PFSK-1 (cell line): ENCODE measurements at regions not wholly inside any gene's neighbourhood (a gene's known extent, or its start where the extent isn't known, plus 50 kb on each side); places are given as distances from the start of the nearest gene placed in this dataset.

Experiments
- FOXP2 ChIP-seq: optimal IDR thresholded peaks from 2 replicates; pipeline ENCODE3; 2011; ENCODE audit warnings: borderline replicate concordance, control low read depth, inconsistent platforms; ENCODE audit not compliant: insufficient read depth; ENCODE audit errors: extremely low read length, extremely low read depth
- POLR2AphosphoS5 ChIP-seq: IDR thresholded peaks from 2 replicates; pipeline ENCODE4 v1.6.1; 2012; ENCODE audit warnings: low read depth, mild to moderate bottlenecking, control low read depth, low read length, moderate library complexity
- SIN3A ChIP-seq: IDR thresholded peaks from 2 replicates; pipeline ENCODE4 v1.6.1; 2012; ENCODE audit warnings: mild to moderate bottlenecking, low read length, moderate library complexity, borderline replicate concordance; ENCODE audit not compliant: insufficient read depth
- TAF1 ChIP-seq: IDR thresholded peaks from 2 replicates; pipeline ENCODE4 v1.6.1; 2012; ENCODE audit warnings: low read length, control low read depth, borderline replicate concordance; ENCODE audit not compliant: insufficient read depth
- TF ChIP-seq, protein P1 (sequence below), 2 experiments: IDR thresholded peaks; 2 replicates each; pipeline versions ENCODE4 v1.6.1 to v1.8.0; 2011 to 2012; ENCODE audit warnings: low read depth in 2 of 2, low read length in 2 of 2, control low read depth in 1 of 2, inconsistent platforms in 1 of 2, mild to moderate bottlenecking in 1 of 2, moderate library complexity in 1 of 2; ENCODE audit not compliant: insufficient read depth in 1 of 2

DNA sequence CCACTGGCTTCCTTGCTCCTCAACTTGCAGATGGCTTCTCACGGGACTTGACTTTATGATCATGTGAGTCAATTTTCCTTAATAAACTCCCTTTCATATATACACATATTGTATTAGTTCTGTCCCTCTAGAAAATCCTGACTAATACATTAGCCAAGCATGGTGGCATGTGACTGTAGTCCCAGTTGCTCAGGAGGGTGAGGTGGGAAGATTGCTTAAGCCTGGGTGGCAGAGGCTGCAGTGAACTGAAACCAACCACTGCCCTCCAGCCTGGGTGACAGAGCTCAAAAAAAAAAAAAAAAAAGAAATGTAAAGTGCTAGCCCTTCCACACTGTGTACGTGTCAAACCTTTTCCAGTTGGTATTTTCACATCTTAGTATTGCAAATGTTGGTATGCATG, 857.0 kb downstream of the LTN1 start:
- no peak for TF ChIP-seq FOXP2
- TF ChIP-seq, protein P1, sequence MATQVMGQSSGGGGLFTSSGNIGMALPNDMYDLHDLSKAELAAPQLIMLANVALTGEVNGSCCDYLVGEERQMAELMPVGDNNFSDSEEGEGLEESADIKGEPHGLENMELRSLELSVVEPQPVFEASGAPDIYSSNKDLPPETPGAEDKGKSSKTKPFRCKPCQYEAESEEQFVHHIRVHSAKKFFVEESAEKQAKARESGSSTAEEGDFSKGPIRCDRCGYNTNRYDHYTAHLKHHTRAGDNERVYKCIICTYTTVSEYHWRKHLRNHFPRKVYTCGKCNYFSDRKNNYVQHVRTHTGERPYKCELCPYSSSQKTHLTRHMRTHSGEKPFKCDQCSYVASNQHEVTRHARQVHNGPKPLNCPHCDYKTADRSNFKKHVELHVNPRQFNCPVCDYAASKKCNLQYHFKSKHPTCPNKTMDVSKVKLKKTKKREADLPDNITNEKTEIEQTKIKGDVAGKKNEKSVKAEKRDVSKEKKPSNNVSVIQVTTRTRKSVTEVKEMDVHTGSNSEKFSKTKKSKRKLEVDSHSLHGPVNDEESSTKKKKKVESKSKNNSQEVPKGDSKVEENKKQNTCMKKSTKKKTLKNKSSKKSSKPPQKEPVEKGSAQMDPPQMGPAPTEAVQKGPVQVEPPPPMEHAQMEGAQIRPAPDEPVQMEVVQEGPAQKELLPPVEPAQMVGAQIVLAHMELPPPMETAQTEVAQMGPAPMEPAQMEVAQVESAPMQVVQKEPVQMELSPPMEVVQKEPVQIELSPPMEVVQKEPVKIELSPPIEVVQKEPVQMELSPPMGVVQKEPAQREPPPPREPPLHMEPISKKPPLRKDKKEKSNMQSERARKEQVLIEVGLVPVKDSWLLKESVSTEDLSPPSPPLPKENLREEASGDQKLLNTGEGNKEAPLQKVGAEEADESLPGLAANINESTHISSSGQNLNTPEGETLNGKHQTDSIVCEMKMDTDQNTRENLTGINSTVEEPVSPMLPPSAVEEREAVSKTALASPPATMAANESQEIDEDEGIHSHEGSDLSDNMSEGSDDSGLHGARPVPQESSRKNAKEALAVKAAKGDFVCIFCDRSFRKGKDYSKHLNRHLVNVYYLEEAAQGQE (IDR thresholded peaks at IDR 0.05; ENCODE audit: insufficient read depth in 1 of 2, low read depth in 2 of 2, low read length in 2 of 2): no peak
- no peak for TF ChIP-seq TAF1
- no peak for TF ChIP-seq SIN3A
- no peak for TF ChIP-seq POLR2AphosphoS5

DNA sequence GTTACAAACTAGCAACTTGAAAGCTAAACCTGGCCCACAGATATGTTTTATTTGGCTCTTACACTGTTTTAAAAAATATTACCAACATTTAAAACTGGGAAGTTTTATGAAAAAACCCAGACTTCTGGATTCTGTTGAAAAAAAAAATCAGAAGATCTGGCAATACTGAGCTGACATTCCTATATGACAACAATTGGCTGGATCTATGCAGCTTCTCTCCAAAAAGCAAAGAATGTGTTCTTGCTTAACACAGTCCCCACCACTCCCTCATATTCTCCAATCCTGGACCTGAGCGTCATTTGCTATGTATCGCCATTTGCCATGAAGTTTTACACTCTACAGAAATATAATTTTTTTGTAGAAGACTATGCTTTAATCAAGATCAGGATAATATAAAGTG, 859.6 kb downstream of the LTN1 start:
- TF ChIP-seq SIN3A (no peak), FOXP2 (no peak), TAF1 (no peak), POLR2AphosphoS5 (no peak)
- TF ChIP-seq, protein P1 (IDR thresholded peaks at IDR 0.05; ENCODE audit: insufficient read depth in 1 of 2, low read depth in 2 of 2, low read length in 2 of 2): no peak

DNA sequence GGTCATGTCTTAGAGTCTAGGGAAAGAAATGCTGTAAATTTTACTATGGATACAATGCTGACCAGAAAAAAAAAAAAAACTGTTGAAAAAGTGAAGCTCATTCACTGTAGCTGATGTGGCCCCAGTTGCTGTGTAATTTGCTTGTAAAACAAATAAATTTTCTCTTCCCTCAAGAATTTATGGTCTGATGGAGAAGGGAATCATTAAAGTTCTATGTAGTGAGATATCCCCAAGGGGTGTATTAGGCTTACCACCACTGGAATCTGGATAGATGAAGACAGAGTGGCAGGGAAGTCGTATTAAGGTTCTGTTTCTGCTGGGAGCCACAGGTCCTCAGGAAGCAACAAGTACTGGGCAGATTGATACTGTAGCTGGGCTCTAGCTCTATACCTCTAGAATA, 860.0 kb downstream of the LTN1 start:
- TF ChIP-seq TAF1 (no peak), POLR2AphosphoS5 (no peak), FOXP2 (no peak), SIN3A (no peak)
- TF ChIP-seq, protein P1 (IDR thresholded peaks at IDR 0.05; ENCODE audit: insufficient read depth in 1 of 2, low read depth in 2 of 2, low read length in 2 of 2): no peak

DNA sequence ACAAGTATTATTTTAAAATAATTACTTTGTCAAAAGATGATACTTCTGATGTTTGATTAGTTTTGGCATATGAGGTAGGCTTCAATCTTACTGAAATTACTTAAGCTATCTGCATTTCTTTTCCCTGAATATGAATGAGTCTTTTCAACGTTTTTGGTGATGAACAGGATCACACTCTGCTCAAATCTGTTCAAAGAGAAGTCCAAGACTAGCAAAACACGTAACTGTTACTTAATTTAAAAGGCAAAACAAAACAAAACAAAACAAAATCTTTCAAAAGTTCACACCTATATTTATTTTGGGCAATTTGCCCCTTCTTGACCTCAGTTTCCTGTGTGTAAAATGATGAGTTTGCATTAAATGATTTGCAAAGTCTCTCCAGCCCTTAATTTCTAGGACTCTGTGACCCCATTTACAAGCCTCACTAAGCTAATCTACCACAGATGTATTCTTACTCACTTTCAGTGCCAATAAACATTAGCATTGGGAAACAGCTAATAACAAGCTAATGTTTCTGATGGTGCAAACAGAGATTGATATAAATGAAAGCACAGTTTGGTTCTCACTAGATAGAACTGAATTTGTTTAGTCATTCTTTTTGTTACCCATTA, 865.4 kb downstream of the LTN1 start:
- no peak for TF ChIP-seq POLR2AphosphoS5
- no peak for TF ChIP-seq TAF1
- TF ChIP-seq, protein P1 (IDR thresholded peaks at IDR 0.05; ENCODE audit: insufficient read depth in 1 of 2, low read depth in 2 of 2, low read length in 2 of 2): no peak
- no peak for TF ChIP-seq SIN3A
- TF ChIP-seq FOXP2: no peak
